HG02571 (cell line): ENCODE measurements at regions not wholly inside any gene's neighbourhood (a gene's known extent, or its start where the extent isn't known, plus 50 kb on each side); places are given as distances from the start of the nearest gene placed in this dataset.

ENCODE experiments used
- ATAC-seq: cut with Tn5 transposase; IDR thresholded peaks from one replicate; pipeline ENCODE4 v1.9.1; 2021; ENCODE audit warnings: mild to moderate bottlenecking, moderate library complexity; ENCODE audit not compliant: unreplicated experiment

DNA sequence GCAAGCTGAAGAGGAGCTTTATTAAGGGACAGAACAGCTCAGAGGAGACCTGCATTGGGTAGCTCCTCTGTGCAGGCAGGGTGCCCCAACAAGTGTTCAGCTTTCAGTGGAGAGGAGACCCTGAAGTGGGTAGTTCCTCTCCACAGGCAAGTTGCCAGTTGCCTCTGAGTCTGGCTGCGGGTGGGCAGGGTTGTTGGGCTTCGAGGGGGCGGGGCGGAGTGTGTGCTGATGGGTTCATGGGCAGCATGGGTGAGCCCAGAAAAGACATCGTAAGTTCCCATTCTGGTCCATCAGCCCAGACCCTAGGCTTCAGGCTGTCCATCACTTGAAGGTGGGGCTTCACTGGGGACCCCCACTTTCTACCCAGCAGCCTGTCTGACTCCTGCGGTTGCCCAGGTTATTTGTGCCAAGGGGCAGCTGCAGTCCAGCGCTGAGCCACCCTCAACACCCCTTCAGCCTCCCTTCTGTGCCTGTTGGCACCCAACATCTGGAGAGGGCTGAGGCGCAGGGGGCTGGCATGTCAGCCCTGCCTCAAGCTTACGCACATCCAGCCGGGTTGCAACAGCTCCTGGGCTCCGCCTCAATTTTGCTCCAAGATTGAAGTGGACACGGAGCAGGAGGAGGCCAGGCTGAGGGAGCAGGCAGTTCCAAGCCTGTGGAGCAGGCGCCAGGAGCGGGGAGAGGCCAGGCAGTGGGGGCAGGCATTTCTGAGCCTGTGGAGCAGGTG is 350.5 kb upstream of the PCDH20 start:
- ATAC-seq: no peak

DNA sequence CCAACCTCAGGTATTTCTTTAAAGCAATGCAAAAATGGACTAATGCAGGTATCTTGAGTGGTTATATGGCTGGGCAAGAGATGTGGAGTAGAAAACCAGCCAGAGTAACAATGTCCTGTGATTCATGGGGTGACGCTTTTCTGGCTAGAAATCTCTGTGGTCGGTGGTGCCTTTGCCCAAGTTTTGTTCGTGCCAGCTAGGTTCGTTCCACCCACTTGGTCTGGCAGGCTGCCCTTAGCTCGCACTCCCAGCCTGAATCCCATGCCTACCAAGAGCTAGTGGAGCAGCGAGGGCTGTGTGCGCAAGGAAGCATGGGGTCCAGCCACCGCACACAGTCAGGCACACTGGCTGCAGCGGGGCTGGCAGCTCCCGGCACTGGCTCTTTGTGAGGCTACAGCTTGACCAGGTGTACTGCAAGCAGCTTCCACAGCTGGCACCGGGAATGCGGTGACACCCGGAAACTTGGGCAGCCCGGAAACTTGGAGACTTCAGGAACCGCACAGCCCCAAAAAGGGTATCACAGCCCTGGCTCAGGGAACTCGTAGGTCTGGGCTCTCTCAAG is 349.6 kb upstream of the PCDH20 start:
- ATAC-seq: no peak

DNA sequence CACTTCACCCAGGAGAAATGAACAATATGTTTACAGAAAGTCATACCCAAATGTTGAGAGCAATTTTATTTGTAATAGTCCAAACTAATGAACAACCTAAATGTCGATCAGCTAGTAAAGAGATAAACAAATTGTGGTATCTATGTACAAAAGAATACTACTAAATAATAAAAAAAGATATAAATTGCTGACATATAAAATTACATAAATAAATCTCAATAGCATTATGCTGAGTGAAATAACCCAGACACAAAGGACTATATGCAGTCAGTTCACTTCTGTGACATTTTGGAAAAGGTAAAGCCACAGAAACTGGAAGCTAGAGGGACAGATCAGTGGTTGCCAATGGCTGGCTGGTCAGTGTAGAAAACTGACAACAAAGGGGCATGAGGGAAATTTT is 346.0 kb upstream of the PCDH20 start:
- no peak for ATAC-seq

DNA sequence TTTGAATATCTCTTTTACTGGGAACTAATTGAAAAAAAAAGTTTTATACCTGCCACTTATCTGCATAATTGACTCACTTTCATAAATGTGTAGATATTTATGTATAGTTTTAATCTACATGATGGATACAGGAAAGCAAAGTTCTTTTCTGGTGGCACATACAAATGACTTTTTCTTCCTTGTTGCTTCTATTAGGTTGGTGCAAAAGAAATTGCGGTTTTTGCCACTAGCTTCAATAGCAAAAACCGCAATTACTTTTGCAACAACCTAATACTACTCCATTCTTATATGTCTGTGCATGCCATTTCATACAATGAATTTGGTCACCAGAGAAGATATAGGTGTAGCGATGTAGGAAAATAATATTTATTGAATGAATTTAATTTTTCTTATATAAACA is 344.5 kb upstream of the PCDH20 start:
- no peak for ATAC-seq

DNA sequence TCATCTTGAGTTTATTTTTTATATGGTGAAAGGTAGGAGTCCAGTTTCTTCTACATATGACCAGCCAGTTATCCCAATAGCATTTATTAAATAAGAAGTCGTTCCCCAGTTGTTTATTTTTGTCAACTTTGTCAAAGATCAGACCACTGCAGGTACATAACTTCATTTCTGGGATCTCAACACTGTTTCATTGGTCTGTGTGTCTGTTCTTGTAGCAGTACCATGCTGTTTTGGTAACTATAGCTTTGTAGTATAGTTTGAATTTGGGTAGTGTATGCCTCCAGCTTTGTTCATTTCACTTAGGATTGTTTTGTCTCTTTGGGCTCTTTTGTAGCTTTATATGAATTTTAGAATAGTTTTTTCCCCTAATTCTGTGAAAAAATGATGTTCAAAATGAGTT is 340.4 kb upstream of the PCDH20 start:
- ATAC-seq: no peak

DNA sequence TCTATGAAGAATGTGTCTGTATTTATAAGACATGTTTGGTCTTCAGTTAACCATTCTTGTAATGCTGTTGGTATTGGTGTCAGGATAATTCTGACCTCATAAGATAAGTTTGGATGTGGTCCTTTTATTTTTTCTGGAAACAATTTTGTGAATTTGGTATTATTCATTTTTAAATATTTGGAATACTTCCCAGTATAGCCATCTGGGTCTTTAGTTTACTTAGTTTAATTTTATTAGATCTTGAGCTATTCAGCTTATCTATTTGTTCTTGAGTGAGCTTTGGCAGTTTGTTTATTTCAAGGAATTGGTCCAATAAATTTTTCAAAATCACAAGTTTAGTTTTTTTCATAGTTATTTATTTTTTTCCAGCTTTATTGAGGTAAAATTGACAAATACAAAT is 335.4 kb upstream of the PCDH20 start:
- no peak for ATAC-seq

DNA sequence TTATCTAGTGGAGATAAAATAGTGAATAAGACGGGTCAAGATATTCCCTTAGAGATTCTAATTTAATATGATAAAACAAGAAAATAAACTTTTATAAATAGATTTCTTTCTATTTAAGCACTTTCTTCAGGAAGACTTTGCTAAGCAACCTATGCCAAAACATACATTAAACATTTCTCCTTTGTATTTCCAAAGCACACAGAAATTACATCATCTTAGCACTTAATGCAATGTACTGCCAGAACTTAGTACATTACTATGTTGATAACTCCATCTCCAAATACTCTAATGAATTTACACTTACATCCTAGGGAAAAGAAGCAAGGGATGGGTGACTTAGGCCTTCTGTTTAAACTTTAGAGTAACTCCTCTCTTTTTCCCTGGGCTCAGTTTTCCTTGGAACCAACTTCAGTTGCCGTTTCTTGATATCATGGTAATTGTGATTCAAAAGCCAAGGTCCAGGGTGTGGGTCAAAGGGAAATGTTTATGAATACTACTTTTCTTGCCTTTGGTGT is 322.6 kb upstream of the PCDH20 start:
- ATAC-seq: no peak

DNA sequence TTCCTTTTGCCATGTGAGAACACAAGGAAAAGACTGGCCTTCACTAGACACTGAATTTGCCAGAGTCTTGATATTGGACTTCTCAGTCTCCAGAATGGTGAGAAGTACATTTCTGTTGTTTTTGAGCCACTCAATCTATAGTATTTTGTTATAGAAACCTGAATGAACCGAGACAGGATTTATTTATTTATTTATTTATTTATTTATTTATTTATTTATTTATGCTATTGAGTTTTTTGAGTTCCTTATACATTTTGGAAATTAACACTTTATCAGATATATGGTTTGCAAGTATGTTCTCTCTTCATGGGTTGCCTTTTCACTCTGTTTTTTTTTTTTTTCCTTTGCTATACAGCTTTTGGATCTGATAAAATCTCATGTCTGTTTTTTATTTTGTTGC is 319.0 kb upstream of the PCDH20 start:
- ATAC-seq: no peak

DNA sequence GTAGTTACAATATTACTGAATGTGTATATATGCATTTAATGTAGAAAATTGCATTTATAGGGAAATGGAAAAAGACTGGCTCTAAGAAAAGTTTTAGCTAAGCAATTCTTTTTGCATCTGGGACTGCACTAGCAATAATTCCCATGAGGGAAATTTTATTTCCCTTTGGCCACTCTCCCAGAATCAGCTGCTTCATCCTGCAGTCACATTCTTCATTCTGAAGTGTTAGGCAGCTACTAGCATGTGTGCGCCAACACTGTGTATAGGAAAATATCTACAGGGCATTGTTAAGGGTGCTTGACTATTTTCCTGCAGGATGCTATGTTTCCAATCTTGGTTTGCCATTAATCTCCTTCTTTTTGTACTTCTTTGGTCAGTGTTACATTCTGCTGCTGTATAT is 312.8 kb upstream of the PCDH20 start:
- no peak for ATAC-seq

DNA sequence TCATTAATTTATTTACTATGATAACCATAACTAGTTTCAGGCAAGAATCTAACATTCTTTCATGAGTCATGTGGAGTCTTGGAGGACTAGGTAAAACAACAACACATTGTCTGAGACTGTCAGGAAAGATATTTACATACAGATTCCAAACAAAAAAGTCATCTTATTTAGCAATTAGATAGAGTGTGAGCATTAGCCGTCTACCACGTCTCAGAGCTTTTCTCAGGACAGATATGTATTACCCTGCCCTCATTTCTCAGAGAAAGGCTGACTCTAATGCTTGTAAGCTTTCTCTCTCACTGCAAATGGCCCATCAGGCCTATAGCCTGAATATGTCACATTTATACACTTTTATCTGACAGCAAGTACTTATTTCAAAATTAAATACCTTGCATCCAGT is 312.1 kb upstream of the PCDH20 start:
- no peak for ATAC-seq

DNA sequence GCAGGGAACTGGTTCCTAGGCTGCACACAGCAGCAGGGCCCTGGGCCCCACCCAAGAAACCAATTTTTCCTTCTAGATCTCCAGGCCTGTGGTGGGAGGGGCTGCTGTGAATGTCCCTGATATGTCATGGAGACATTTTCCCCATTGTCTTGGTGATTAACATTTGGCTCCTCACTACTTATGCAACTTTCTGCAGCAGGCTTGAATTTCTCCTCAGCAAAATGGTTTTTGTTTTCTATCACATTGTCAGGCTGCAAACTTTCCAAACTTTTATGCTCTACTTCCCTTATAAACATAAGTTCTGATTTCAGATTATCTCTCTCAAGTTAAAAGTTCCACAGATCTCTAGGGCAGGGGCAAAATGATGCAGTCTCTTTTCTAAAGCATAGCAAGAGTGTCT is 310.2 kb upstream of the PCDH20 start:
- no peak for ATAC-seq

DNA sequence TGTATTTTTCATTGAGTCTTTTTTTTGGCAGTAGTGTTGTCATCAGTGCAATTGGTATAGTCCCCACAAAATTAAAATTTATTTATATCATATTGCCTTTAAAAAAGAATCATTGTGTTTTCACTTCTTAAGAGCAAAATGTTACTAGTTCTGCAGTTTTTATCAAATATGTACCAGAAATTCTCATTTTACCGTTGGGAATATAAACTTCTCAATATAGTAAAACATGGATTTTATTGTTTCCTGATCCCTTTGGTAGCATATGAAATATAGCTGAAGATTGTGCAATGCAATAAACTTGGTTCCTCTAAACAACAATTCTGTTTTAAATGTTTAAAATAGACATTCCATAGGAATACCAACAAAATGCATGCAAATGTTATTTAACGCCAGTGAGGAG is 306.5 kb upstream of the PCDH20 start:
- no peak for ATAC-seq

DNA sequence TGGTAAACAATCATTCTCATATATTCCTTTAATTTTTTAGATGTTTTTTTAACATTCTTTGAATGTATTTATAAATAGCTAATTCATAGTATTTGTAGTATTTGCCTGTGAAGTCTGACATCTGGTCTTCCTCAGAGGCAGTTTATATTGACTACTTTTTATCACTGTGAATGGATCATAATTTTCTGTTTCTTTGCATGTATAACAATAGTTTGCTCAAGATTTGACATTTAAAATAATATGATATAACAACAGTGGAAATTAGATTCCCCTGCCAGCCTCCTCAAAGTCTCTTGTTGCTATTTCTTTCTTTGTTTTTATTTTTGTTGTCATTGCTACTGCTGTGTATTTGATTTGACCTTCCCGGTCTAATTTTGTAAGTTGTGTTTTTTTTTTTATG is 297.0 kb upstream of the PCDH20 start:
- ATAC-seq: no peak

DNA sequence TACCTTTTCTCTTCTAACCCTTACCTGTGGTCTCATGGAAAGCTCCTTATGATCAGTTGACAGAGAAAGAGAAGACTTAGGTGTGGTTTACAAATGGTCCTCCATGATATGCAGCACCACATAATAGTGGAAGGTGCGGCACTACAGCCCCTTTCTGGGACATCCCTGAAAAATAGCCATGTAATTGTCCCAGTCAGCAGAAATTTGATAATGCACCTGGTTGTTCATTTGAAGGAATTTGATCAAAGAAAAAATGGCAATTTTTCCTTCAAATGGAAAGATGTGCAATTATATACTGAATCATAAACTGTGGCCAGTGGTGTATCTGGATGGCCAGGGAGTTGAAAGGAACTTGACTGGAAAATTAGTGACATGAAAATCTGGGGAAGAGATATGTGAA is 293.6 kb upstream of the PCDH20 start:
- no peak for ATAC-seq

DNA sequence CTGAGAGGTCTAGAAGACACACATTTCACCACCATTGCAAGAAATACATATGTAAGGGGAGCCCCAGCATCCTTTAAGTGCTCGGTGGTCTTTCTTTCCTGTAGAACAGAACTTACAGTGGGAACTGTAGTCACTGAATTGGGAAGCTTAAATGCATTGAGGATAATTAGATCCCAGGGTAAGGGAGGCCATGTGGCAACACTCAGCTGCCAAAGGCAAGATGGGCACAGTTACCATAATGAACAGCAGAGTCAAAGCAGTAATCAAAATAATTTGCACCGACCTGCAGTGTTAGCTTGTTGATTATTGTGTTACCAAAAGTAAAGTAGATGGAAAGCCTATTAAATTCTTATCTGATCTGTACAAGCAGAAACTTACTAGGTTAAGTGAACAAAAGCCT is 291.2 kb upstream of the PCDH20 start:
- ATAC-seq: no peak

DNA sequence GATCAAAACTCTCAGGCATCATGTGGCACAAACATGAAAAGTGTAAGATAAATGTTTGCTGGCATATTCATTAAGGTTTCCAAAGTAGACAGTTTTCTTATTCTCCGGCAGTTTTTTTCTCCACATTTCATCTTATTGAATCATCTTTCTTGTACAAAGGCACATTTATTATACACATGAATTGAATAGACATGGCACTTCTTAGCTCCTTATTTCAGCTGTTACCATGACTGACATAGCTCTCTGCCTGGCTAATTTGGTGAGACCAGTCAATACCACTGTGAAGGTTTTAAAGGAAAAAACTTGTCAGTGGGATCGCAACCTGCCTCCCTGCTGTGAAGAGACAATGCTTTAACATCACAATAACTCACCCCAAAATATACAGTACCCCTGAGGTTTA is 285.0 kb upstream of the PCDH20 start:
- ATAC-seq: no peak

DNA sequence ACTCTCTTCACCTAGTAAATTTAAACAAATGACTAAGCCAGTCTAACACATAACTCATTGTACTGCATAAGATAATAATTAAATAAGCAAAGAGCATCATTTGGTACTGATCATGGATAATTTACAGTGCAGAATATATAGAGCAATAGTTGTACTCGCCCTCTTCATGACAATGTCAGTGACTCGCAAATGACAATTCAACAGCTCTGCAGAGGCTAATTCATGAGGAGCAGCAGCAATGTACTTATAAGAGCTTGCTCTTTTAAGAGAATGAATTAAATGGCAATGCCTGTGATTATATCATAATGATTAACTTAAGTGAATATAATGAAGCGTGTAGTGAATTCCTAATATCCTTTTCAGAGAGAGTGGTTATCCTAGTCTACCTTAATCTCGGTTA is 284.5 kb upstream of the PCDH20 start:
- no peak for ATAC-seq

DNA sequence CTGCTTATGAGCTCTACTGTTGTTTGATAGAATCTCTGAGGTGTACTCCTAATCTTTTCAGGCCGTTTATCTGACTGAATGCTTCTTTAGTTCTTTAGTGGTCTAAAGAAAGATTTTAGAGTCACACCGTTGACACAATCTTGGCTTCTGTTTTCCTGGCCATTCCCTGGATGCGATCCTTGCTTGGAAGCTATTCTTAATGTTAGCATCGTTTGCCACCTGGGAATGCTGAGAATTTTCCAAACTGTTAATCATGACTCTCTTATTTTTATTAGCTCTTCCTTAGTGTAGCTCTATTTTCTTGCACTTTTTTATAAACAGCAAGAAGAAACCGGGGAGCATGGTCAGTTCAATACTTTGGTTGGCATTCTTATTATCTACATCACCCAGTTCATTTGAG is 281.0 kb upstream of the PCDH20 start:
- ATAC-seq: no peak

DNA sequence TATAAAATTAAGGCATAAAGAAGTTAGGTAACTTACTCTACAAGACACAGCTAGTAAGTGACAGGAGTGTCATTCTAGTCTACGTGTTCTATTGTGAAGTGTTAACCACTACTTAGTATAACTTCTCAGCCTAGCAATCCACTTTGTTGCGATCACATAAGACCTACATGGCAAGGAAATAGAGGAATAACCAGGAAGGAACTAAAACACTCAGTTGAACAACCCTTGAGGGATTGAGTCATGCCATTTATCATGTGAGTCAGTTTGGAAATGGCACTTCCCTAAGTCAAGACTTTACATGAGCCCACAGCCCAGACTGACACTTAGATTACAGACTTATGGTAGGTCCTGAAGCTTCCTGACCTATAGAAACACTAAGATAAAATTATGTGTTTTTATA is 279.5 kb upstream of the PCDH20 start:
- no peak for ATAC-seq

DNA sequence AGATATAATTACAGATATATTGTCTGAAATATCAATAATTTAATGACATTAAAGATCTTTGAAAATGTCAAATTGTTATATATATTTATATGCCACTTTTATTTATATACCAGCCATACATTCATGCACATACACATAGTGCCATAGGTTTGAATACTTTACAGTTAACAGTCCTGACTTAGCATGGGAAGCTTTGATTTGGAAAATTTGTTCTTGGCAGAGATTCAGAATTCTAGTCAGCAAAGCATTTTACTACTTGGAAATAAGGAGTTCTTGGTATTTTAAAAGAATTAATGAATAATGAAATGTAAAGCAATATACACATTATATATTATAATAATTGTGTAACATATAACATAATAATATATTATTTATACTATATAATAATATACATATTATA is 277.0 kb upstream of the PCDH20 start:
- no peak for ATAC-seq

DNA sequence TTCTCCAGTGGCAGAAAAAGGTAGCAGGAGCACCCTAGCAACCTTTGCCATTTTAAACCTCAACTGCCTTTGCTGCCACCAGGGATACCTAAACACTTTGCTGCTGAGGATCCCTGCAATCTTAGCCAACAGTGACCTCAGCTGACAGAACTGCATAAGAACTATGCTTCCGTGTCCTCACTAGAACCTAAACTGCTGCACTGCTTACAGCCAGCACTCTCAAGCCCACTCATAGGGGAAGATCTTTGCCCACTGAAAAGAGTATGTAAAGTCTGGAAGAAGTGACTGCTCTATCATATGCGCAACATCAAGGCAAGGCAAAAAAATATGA is 270.0 kb upstream of the PCDH20 start:
- ATAC-seq: no peak

DNA sequence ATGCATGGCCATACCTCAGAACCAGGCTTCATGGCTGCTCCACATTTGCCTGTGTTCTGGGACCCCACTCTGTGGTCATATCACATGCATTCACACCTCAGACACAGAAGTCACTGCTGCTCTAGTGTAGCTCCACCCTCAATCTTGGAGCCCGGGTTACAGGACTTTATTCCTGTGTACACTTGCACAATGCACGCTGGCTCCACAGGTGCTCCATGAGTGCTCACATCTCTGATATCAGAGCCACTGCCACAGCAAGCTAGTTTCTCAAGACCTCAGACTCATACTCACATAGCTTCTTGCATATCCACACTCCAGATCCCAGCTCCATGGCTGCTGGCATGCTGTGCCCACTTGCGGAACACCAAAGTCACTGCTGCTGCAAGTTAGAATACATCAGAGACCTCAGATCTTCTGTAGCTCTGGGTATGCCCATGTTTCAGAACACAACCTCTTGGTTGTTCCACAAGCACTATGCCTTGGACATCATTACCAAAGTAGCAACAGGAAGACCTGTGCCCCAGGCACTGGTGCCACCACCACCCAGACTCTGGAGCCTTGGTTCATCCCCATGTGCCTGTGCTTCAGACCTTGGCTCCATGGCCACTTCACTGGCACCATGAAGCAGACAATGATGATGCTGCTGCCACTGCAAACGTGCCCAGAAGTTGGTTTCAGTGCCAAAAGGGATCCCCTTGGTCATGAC is 269.5 kb upstream of the PCDH20 start:
- ATAC-seq: no peak
